Osteoblast (primary cell): ENCODE measurements at regions not wholly inside any gene's neighbourhood (a gene's known extent, or its start where the extent isn't known, plus 50 kb on each side); places are given as distances from the start of the nearest gene placed in this dataset.

ENCODE experiments used
- DNase-seq: peaks from one replicate; pipeline ENCODE4 v3.0.0; 2011; ENCODE audit warnings: low spot score, mixed read lengths; ENCODE audit not compliant: insufficient read length; ENCODE audit errors: missing footprints
- H2AFZ ChIP-seq: 2 replicates; pipeline ENCODE4 v1.6.0; 2011; ENCODE audit warnings: mild to moderate bottlenecking, low read length
- H3K27ac ChIP-seq: 2 replicates; pipeline ENCODE4 v1.5.1; 2011; ENCODE audit warnings: mild to moderate bottlenecking, low read depth, low read length, moderate library complexity
- H3K27me3 ChIP-seq: 2 replicates; pipeline ENCODE4 v1.6.0; 2012; ENCODE audit warnings: mild to moderate bottlenecking, control low read depth, inconsistent platforms, low read length, moderate library complexity; ENCODE audit not compliant: insufficient read depth
- H3K36me3 ChIP-seq: 2 replicates; pipeline ENCODE4 v1.5.1; 2011; ENCODE audit warnings: mild to moderate bottlenecking, low read length, control low read depth, moderate library complexity; ENCODE audit not compliant: insufficient read depth
- H3K4me1 ChIP-seq: 2 replicates; pipeline ENCODE4 v1.5.1; 2011; ENCODE audit warnings: mild to moderate bottlenecking, low read length, control low read depth, moderate library complexity; ENCODE audit not compliant: insufficient read depth
- H3K4me2 ChIP-seq: 2 replicates; pipeline ENCODE4 v1.6.0; 2011; ENCODE audit warnings: mild to moderate bottlenecking, low read length; ENCODE audit not compliant: insufficient read depth
- H3K4me3 ChIP-seq: fragments of 200-600 bp; sonication (generic); 3 replicates; pipeline ENCODE4 v1.5.1; 2012; ENCODE audit warnings: mild to moderate bottlenecking, low read length, inconsistent platforms; ENCODE audit not compliant: insufficient read depth
- H3K79me2 ChIP-seq: 2 replicates; pipeline ENCODE4 v1.6.0; 2012; ENCODE audit warnings: mild to moderate bottlenecking, low read length, control low read depth, inconsistent platforms; ENCODE audit not compliant: insufficient read depth
- H3K9me3 ChIP-seq: 2 replicates; pipeline ENCODE4 v1.5.1; 2011; ENCODE audit warnings: low read depth, low read length, control low read depth
- H4K20me1 ChIP-seq: 2 replicates; pipeline ENCODE4 v1.6.0; 2012; ENCODE audit warnings: mild to moderate bottlenecking, low read length, control low read depth; ENCODE audit not compliant: insufficient read depth
- TF ChIP-seq, protein P1 (sequence below): IDR thresholded peaks from 2 replicates; pipeline ENCODE4 v1.5.1; 2011; ENCODE audit warnings: mild to moderate bottlenecking, low read depth, low read length, moderate library complexity; ENCODE audit errors: extremely low read depth

DNA sequence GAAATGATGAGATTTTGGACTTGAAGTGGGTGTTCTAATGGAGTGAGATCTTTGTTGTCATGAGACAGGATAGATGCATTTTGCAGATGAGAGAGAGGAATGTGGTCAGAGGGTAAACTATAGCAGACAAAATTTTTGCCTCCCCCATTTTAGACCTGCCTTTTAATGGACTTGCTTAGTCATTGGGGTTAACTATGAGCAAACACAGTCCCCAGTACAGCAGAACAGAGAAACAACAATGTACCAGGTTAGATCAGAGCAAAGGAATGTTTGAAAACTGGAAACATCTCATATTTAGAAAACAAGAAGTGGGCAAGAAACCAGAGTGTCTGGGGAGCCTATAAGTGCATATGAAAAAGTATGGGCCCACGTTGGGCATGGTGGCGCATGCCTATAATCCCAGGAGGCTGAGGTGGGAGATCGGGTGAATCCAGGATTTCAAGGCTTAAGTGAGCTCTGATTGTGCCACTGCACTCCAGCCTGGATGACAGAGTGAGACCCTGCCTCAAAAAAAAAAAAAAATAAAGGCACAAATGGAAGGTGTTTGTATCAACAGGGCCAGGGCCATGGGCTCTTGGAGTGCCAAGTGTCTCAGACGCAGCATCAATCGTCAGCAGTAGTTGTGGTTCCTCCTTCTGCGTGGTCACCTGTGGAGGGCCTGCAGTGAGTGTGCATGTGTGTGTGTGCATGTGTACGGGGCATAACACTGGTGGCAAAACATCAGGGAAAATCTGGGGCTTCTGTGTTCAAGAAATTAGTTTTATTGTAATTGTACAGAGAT, 214.4 kb upstream of the S1PR3 start:
- Histone ChIP-seq H4K20me1 (no peaks in the 10 kb centered on the region), H3K4me2 (peak overlapping the region; percentile 25), H3K27ac (peak overlapping the region; percentile 95), H2AFZ (no peak overlapping the region), H3K27me3 (no peaks in the 10 kb centered on the region), H3K4me1 (peaks cover 65% of the 10 kb centered on the region), H3K79me2 (no peaks in the 10 kb centered on the region), H3K4me3 (no peak overlapping the region), H3K36me3 (no peaks in the 10 kb centered on the region), H3K9me3 (no peaks in the 10 kb centered on the region)
- peak; percentile 76 for DNase-seq
- TF ChIP-seq, protein P1, sequence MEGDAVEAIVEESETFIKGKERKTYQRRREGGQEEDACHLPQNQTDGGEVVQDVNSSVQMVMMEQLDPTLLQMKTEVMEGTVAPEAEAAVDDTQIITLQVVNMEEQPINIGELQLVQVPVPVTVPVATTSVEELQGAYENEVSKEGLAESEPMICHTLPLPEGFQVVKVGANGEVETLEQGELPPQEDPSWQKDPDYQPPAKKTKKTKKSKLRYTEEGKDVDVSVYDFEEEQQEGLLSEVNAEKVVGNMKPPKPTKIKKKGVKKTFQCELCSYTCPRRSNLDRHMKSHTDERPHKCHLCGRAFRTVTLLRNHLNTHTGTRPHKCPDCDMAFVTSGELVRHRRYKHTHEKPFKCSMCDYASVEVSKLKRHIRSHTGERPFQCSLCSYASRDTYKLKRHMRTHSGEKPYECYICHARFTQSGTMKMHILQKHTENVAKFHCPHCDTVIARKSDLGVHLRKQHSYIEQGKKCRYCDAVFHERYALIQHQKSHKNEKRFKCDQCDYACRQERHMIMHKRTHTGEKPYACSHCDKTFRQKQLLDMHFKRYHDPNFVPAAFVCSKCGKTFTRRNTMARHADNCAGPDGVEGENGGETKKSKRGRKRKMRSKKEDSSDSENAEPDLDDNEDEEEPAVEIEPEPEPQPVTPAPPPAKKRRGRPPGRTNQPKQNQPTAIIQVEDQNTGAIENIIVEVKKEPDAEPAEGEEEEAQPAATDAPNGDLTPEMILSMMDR, result no peak

DNA sequence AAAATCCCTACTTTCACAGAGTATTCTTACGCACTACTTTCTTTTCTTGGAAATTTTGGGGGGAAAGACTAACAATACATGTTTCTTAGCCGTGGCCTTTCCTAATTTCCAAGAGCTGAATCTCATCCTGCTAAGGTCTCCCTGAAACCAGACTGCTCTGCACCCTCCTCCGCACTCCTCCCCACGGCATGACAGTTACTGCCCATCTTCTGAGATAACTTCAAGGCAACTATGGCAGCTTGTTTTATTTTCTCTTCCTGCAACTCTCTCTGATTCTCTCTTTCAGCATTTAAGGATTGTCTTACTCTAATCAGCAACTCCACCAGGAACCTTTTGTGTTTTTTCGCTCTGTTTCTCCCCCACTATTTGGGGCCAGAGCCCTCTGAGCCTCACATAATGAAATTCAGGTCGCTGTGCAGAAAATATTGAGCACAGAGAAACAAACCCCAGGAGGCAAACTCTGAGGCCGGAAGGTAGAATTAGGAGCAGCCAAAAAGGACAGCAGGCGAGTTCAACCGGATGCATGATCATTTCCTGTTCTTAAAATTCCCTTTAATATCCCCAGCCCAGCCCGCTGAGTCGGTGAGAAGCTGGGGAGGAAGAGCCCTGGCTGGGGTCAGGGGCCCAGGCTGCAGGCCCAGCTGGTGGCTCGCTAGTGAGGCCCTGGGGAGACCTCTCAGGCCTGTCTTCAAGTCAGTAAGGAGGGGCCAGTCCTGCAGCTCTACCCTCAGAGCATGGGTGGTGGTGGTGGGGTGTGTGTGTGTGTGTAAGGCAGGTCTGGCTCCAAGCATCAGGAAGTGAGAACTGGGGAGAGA, 213.6 kb upstream of the S1PR3 start:
- Histone ChIP-seq H3K4me1 (peaks cover 66% of the 10 kb centered on the region), H3K79me2 (no peaks in the 10 kb centered on the region), H3K4me2 (no peak overlapping the region), H3K4me3 (no peak overlapping the region), H4K20me1 (no peaks in the 10 kb centered on the region), H3K27me3 (no peaks in the 10 kb centered on the region), H2AFZ (peak overlapping the region; percentile 74), H3K36me3 (no peaks in the 10 kb centered on the region), H3K27ac (peak overlapping the region; percentile 95), H3K9me3 (no peaks in the 10 kb centered on the region)
- peak; percentile 79 for DNase-seq
- TF ChIP-seq, protein P1, result no peak

DNA sequence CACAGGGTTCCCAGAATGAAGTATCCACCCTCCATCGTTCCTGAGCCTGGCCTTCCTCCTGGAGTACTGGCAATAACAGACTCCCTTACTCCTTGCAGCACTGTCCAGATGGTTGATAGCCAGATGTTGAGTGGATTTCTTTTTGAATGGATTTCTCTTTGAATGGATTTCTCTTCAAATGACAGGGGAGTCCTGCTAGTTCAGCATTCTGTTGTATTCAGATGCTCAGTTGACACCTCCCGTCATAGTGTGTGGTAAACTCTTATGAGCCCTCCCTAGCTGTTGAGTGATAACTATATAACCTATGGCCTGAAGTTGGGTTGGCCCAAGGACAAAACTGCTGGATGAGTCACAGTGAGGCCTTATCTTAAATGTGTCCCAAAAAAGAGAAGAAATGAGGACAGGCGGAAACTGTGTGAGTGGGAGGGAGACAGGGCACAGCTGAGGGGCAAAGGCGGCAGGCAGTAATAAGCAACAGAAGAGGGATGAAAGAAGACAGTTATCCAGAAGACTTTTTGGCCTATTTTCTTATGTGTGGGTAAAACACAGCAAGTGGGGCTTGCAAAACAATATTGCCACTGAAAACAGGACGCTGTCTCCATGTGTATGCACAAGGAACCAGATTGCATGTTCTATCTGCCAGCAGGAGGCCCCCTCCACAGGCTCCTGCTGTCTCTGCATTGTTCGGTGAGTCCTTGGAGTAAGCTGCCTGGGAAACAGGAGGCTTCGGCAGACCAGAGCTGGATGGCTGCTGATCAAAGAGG, 209.5 kb upstream of the S1PR3 start:
- Histone ChIP-seq H3K4me2 (peak overlapping the region; percentile 3), H3K27ac (no peak overlapping the region), H4K20me1 (no peaks in the 10 kb centered on the region), H3K27me3 (no peaks in the 10 kb centered on the region), H3K79me2 (no peaks in the 10 kb centered on the region), H3K4me3 (no peak overlapping the region), H3K4me1 (peaks cover 40% of the 10 kb centered on the region), H2AFZ (no peak overlapping the region), H3K36me3 (no peaks in the 10 kb centered on the region), H3K9me3 (no peaks in the 10 kb centered on the region)
- peak; percentile 80 for DNase-seq
- TF ChIP-seq, protein P1, result peak; percentile 68
